ENCODE measurements at regions not wholly inside any gene's neighbourhood (a gene's known extent, or its start where the extent isn't known, plus 50 kb on each side); places are given as distances from the start of the nearest gene placed in this dataset.

- TF ChIP-seq CTCF (IDR thresholded peaks at IDR 0.05; ENCODE audit: low read depth, low read length): no peak
- no peak for TF ChIP-seq POLR2A (IDR thresholded peaks at IDR 0.05; ENCODE audit: extremely low read depth, insufficient read length)
Observed at GRCh38 chr1:173268786-173269277, 61.7 kb upstream of the TNFSF4 start.

Measured in NB4 (cell line).